ENCODE measurements at regions not wholly inside any gene's neighbourhood (a gene's known extent, or its start where the extent isn't known, plus 50 kb on each side); places are given as distances from the start of the nearest gene placed in this dataset.

DNA sequence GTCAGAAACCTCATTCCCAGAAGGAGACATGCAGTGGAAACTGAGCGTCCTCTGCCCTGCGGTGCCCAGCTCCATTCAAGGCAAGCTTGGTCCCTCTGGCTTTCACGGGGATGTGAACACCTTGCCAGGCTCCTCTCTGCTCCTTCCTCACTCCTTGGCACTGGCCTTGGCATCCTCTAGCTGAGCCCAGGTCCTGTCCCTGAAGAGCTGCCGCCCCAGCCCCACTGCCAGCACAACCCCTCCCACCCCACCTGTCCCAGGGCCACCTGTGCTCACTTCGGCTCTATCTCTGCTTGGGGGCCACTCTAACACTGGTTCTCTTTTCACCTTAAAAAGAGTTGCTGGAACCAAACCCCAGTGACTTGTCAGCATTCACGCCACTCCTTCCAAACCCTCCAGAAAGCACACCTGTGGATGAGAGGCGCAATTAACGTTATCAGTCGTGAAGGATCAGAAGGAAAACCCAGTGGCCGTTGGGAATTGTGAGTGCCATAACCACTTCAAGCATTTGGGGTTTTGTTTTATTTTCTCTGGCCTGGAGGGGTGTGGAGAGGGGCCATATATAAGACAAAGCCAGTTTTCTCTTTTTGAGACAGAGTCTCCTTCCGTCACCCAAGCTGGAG is 103.7 kb downstream of the AXIN2 start (continued):
- TF ChIP-seq, protein P1, sequence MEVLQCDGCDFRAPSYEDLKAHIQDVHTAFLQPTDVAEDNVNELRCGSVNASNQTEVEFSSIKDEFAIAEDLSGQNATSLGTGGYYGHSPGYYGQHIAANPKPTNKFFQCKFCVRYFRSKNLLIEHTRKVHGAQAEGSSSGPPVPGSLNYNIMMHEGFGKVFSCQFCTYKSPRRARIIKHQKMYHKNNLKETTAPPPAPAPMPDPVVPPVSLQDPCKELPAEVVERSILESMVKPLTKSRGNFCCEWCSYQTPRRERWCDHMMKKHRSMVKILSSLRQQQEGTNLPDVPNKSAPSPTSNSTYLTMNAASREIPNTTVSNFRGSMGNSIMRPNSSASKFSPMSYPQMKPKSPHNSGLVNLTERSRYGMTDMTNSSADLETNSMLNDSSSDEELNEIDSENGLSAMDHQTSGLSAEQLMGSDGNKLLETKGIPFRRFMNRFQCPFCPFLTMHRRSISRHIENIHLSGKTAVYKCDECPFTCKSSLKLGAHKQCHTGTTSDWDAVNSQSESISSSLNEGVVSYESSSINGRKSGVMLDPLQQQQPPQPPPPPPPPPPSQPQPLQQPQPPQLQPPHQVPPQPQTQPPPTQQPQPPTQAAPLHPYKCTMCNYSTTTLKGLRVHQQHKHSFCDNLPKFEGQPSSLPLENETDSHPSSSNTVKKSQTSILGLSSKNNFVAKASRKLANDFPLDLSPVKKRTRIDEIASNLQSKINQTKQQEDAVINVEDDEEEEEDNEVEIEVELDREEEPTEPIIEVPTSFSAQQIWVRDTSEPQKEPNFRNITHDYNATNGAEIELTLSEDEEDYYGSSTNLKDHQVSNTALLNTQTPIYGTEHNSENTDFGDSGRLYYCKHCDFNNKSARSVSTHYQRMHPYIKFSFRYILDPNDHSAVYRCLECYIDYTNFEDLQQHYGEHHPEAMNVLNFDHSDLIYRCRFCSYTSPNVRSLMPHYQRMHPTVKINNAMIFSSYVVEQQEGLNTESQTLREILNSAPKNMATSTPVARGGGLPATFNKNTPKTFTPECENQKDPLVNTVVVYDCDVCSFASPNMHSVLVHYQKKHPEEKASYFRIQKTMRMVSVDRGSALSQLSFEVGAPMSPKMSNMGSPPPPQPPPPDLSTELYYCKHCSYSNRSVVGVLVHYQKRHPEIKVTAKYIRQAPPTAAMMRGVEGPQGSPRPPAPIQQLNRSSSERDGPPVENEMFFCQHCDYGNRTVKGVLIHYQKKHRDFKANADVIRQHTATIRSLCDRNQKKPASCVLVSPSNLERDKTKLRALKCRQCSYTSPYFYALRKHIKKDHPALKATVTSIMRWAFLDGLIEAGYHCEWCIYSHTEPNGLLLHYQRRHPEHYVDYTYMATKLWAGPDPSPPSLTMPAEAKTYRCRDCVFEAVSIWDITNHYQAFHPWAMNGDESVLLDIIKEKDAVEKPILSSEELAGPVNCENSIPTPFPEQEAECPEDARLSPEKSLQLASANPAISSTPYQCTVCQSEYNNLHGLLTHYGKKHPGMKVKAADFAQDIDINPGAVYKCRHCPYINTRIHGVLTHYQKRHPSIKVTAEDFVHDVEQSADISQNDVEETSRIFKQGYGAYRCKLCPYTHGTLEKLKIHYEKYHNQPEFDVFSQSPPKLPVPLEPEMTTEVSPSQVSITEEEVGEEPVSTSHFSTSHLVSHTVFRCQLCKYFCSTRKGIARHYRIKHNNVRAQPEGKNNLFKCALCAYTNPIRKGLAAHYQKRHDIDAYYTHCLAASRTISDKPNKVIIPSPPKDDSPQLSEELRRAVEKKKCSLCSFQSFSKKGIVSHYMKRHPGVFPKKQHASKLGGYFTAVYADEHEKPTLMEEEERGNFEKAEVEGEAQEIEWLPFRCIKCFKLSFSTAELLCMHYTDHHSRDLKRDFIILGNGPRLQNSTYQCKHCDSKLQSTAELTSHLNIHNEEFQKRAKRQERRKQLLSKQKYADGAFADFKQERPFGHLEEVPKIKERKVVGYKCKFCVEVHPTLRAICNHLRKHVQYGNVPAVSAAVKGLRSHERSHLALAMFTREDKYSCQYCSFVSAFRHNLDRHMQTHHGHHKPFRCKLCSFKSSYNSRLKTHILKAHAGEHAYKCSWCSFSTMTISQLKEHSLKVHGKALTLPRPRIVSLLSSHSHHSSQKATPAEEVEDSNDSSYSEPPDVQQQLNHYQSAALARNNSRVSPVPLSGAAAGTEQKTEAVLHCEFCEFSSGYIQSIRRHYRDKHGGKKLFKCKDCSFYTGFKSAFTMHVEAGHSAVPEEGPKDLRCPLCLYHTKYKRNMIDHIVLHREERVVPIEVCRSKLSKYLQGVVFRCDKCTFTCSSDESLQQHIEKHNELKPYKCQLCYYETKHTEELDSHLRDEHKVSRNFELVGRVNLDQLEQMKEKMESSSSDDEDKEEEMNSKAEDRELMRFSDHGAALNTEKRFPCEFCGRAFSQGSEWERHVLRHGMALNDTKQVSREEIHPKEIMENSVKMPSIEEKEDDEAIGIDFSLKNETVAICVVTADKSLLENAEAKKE (CRISPR knock-in tag; IDR thresholded peaks at IDR 0.05), result no peak
- TF ChIP-seq, protein P2, sequence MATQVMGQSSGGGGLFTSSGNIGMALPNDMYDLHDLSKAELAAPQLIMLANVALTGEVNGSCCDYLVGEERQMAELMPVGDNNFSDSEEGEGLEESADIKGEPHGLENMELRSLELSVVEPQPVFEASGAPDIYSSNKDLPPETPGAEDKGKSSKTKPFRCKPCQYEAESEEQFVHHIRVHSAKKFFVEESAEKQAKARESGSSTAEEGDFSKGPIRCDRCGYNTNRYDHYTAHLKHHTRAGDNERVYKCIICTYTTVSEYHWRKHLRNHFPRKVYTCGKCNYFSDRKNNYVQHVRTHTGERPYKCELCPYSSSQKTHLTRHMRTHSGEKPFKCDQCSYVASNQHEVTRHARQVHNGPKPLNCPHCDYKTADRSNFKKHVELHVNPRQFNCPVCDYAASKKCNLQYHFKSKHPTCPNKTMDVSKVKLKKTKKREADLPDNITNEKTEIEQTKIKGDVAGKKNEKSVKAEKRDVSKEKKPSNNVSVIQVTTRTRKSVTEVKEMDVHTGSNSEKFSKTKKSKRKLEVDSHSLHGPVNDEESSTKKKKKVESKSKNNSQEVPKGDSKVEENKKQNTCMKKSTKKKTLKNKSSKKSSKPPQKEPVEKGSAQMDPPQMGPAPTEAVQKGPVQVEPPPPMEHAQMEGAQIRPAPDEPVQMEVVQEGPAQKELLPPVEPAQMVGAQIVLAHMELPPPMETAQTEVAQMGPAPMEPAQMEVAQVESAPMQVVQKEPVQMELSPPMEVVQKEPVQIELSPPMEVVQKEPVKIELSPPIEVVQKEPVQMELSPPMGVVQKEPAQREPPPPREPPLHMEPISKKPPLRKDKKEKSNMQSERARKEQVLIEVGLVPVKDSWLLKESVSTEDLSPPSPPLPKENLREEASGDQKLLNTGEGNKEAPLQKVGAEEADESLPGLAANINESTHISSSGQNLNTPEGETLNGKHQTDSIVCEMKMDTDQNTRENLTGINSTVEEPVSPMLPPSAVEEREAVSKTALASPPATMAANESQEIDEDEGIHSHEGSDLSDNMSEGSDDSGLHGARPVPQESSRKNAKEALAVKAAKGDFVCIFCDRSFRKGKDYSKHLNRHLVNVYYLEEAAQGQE (IDR thresholded peaks at IDR 0.05; ENCODE audit: unreplicated experiment), result no peak
- no peak for TF ChIP-seq STAT1 (IDR thresholded peaks at IDR 0.05; ENCODE audit: unreplicated experiment)
- TF ChIP-seq CREB1 (CRISPR knock-in tag; IDR thresholded peaks at IDR 0.05; ENCODE audit: low read depth), result no peak

DNA sequence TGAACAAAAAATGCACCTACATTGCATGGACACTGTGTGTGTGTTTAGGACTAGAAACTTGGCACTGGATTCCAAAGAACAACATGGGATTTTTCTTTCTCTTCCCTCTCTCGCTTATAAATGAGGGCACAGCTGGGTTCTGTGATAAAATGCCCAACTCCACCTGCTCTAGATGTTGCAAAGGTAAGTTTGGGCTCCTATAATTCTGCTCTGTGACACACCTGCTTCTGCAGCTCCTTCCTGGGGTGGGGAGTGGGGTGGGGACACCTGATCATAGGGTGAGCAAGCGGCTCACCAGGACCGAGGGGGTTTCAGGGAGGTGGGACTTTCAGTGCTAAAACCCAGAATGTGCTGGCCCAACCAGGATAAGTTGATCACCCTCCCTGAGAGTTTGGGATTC is 104.3 kb downstream of the AXIN2 start:
- Histone ChIP-seq H4K20me1 (replicated peaks; ENCODE audit: insufficient read depth) (no peaks in the 10 kb centered on the region), H3K27ac (ENCODE audit: low read depth) (no peak overlapping the region), H3K4me3 (no peak overlapping the region), H3F3A (replicated peaks; ENCODE audit: low read depth) (no peaks in the 10 kb centered on the region), H3K9me2 (ENCODE audit: insufficient read depth) (peaks cover 5% of the 10 kb centered on the region; the same call in 1 of the 2 replicates), H3K4me2 (no peak overlapping the region), H2AFZ (no peak overlapping the region), H3K79me2 (replicated peaks; ENCODE audit: insufficient read depth) (no peaks in the 10 kb centered on the region), H3K27me3 (ENCODE audit: insufficient read depth) (no peaks in the 10 kb centered on the region), H3K4me1 (ENCODE audit: insufficient read depth) (peaks cover 29% of the 10 kb centered on the region), H3K36me3 (ENCODE audit: insufficient read depth) (no peaks in the 10 kb centered on the region)
- H3K27me3 Mint-ChIP-seq (ENCODE audit: insufficient read depth, low read depth, poor library complexity), result peaks cover 12% of the 10 kb centered on the region
- ATAC-seq (no peak), DNase-seq (ENCODE audit: low spot score) (no peak)
- H3K36me3 Mint-ChIP-seq (ENCODE audit: low read depth), result no peaks in the 10 kb centered on the region; the same call in 2 of the 3 replicates
- no peak overlapping the region for H3K4me3 Mint-ChIP-seq
- H3K27ac Mint-ChIP-seq, result no peak overlapping the region
- peaks cover 52% of the 10 kb centered on the region for H3K4me1 Mint-ChIP-seq
- TF ChIP-seq EZH2 (IDR thresholded peaks at IDR 0.05; ENCODE audit: low read depth, unreplicated experiment) (no peak), ZNF114 (CRISPR knock-in tag; IDR thresholded peaks at IDR 0.05) (no peak)
- H3K9me3 Mint-ChIP-seq, result peaks cover 6% of the 10 kb centered on the region; the same call in 2 of the 3 replicates
